ENCODE measurements at regions not wholly inside any gene's neighbourhood (a gene's known extent, or its start where the extent isn't known, plus 50 kb on each side); places are given as distances from the start of the nearest gene placed in this dataset.

DNA sequence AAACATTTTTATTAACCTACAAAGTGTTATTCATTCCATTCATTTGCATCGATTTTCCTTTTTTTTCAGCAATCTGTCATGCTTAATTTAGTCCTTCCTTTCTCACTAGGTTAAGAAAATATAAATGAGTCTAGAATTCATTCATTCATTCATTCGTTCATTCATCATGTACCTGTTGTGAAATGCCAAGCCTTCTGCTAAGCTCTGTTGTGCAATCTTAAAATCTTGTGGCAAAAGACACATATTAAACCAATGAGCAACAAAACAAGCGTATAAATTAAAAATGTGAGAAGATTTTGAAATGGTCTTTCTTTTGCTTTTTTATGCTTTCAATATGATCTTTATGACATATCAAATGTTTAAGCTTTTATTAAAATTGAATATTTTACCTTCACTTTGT lies 88.6 kb upstream of the MAD2L1 start:
- Histone ChIP-seq H3K9me3 (ENCODE audit: insufficient read depth, low read length) (no peaks in the 10 kb centered on the region), H3K4me3 (ENCODE audit: insufficient read length, low read depth) (no peak overlapping the region), H3K9ac (ENCODE audit: insufficient read length, low read depth) (no peak overlapping the region), H3K4me1 (ENCODE audit: insufficient read depth, insufficient read length) (no peaks in the 10 kb centered on the region), H3K36me3 (ENCODE audit: insufficient read depth, insufficient read length, low read length) (no peaks in the 10 kb centered on the region), H3K27me3 (ENCODE audit: insufficient read depth, insufficient read length) (no peaks in the 10 kb centered on the region)
- no peak for DNase-seq (ENCODE audit: low read depth, low spot score)
- TF ChIP-seq YY1 (IDR thresholded peaks at IDR 0.05; ENCODE audit: insufficient read depth, insufficient read length): no peak
- TF ChIP-seq ZNF274 (IDR thresholded peaks at IDR 0.05; ENCODE audit: low read depth, low read length): no peak
- no peak for TF ChIP-seq SUZ12 (IDR thresholded peaks at IDR 0.05; ENCODE audit: extremely low read depth, insufficient read depth, insufficient read length)

DNA sequence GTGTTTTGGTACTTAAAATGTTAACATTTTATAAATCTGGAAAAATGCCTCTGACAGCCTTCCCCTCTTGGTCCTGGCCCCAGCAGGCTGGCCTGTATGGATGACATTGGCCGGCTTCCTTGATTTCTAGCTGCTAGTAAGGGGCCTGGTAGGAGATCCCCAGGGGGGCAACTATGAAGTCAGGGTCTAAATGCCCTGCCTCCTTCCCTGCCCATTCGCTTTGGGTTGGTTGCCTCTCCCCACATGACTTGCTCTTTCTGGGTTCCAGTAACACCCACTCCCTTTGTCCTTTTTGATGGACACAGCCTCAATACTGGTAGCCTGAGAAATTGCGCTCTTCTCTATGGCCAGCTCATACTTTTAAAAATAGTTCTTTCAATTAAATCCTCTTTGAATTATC lies 78.0 kb upstream of the MAD2L1 start:
- no peak overlapping the region for H3K4me3 ChIP-seq (ENCODE audit: insufficient read length, low read depth)
- no peaks in the 10 kb centered on the region for H3K27me3 ChIP-seq (ENCODE audit: insufficient read depth, insufficient read length)
- DNase-seq (ENCODE audit: low read depth, low spot score): no peak
- H3K9me3 ChIP-seq (ENCODE audit: insufficient read depth, low read length): no peaks in the 10 kb centered on the region; the same call in 1 of the 2 replicates
- H3K4me1 ChIP-seq (ENCODE audit: insufficient read depth, insufficient read length): no peaks in the 10 kb centered on the region
- no peaks in the 10 kb centered on the region for H3K36me3 ChIP-seq (ENCODE audit: insufficient read depth, insufficient read length, low read length)
- H3K9ac ChIP-seq (ENCODE audit: insufficient read length, low read depth): no peak overlapping the region
- TF ChIP-seq ZNF274 (IDR thresholded peaks at IDR 0.05; ENCODE audit: low read depth, low read length): no peak
- no peak for TF ChIP-seq SUZ12 (IDR thresholded peaks at IDR 0.05; ENCODE audit: extremely low read depth, insufficient read depth, insufficient read length)

DNA sequence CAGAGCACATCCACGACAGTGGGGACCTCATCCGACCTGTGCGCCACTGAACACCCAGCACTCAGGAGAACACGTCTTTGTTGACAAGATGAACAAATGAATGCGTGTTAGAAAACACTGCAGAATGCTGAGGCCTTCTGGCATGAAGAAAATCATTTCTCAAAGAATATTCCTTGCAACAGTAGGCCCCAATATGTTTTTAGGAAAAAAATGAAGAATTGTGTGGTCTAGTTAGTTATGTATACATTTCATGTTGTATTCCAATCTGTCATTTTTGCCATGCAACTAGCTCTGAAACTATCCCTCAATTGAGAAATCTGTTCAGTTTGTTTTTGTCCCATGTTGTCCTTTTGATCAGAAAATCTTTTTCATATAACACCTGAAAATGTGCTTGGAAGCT lies 77.4 kb upstream of the MAD2L1 start:
- no peaks in the 10 kb centered on the region for H3K27me3 ChIP-seq (ENCODE audit: insufficient read depth, insufficient read length)
- DNase-seq (ENCODE audit: low read depth, low spot score): no peak
- H3K9ac ChIP-seq (ENCODE audit: insufficient read length, low read depth): no peak overlapping the region
- peaks cover 3% of the 10 kb centered on the region; the same call in 1 of the 2 replicates for H3K9me3 ChIP-seq (ENCODE audit: insufficient read depth, low read length)
- no peaks in the 10 kb centered on the region for H3K36me3 ChIP-seq (ENCODE audit: insufficient read depth, insufficient read length, low read length)
- no peaks in the 10 kb centered on the region for H3K4me1 ChIP-seq (ENCODE audit: insufficient read depth, insufficient read length)
- TF ChIP-seq SUZ12 (IDR thresholded peaks at IDR 0.05; ENCODE audit: extremely low read depth, insufficient read depth, insufficient read length) (no peak), ZNF274 (IDR thresholded peaks at IDR 0.05; ENCODE audit: low read depth, low read length) (no peak), YY1 (IDR thresholded peaks at IDR 0.05; ENCODE audit: insufficient read depth, insufficient read length) (no peak)
- H3K4me3 ChIP-seq (ENCODE audit: insufficient read length, low read depth): no peak overlapping the region

DNA sequence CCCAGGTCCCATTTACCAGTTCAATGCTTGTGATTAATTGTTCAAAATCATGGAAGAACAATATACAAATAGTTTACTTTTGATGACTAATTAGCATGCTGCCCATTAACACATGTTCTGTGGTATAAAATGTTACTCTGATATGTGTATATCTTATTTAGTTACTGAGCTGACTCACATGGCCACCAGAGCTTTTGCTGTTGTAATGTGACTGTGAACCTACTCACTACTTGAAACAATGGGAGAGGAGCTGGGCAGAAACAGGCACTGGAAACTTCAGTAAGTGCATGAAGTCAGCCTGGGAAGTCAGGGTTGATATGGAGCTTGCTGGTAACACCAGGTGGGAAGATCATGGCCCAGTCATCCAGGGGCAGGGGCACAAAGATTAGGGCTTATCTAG lies 72.7 kb upstream of the MAD2L1 start:
- H3K9me3 ChIP-seq (ENCODE audit: insufficient read depth, low read length): peaks cover 12% of the 10 kb centered on the region; the same call in 1 of the 2 replicates
- H3K4me3 ChIP-seq (ENCODE audit: insufficient read length, low read depth): no peak overlapping the region
- no peak overlapping the region for H3K9ac ChIP-seq (ENCODE audit: insufficient read length, low read depth)
- H3K4me1 ChIP-seq (ENCODE audit: insufficient read depth, insufficient read length): no peaks in the 10 kb centered on the region
- TF ChIP-seq ZNF274 (IDR thresholded peaks at IDR 0.05; ENCODE audit: low read depth, low read length) (no peak), SUZ12 (IDR thresholded peaks at IDR 0.05; ENCODE audit: extremely low read depth, insufficient read depth, insufficient read length) (no peak), YY1 (IDR thresholded peaks at IDR 0.05; ENCODE audit: insufficient read depth, insufficient read length) (no peak)
- no peaks in the 10 kb centered on the region for H3K27me3 ChIP-seq (ENCODE audit: insufficient read depth, insufficient read length)
- DNase-seq (ENCODE audit: low read depth, low spot score): no peak
- no peaks in the 10 kb centered on the region for H3K36me3 ChIP-seq (ENCODE audit: insufficient read depth, insufficient read length, low read length)

DNA sequence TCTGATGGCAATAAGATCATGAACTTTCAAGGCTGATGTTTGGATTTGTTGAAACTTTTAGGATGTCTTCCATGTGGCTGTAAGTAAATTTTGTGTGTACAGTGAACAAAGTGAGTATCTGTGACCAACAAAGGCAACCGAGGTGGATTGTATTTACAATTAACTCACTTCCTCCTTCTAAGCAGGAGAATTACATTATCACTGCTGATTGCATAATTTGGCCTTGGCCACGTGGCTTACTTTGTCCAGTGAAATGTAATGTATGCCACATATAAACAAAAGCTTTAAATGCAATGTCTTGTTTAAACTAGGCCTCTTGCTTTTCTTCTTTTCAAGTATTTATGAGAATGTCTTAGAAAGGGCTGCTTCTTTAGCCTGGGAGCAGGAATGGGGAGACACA lies 66.3 kb upstream of the MAD2L1 start:
- Histone ChIP-seq H3K27me3 (ENCODE audit: insufficient read depth, insufficient read length) (no peaks in the 10 kb centered on the region), H3K36me3 (ENCODE audit: insufficient read depth, insufficient read length, low read length) (no peaks in the 10 kb centered on the region)
- TF ChIP-seq YY1 (IDR thresholded peaks at IDR 0.05; ENCODE audit: insufficient read depth, insufficient read length) (no peak), SUZ12 (IDR thresholded peaks at IDR 0.05; ENCODE audit: extremely low read depth, insufficient read depth, insufficient read length) (no peak), ZNF274 (IDR thresholded peaks at IDR 0.05; ENCODE audit: low read depth, low read length) (no peak)

DNA sequence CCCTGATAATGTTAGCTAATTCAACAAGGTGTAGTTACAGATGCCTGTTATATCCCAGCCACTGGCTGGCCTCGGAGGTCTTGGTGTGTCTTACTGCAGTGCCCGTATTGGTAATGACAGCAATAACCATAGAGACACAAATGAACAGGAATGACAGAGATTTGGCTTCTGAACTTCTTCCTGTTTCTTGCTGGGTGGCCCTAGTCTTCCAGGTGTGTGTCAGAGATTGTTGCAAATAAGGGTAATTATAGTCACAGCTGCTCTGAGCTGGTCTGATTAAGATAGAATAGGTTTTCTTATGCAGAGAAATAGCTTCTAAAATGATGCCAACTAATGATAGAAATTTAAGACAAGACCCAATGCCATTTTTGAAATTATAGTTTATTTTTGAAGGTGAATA lies 64.1 kb upstream of the MAD2L1 start:
- TF ChIP-seq YY1 (IDR thresholded peaks at IDR 0.05; ENCODE audit: insufficient read depth, insufficient read length) (no peak), ZNF274 (IDR thresholded peaks at IDR 0.05; ENCODE audit: low read depth, low read length) (no peak), SUZ12 (IDR thresholded peaks at IDR 0.05; ENCODE audit: extremely low read depth, insufficient read depth, insufficient read length) (no peak)
- no peak for DNase-seq (ENCODE audit: low read depth, low spot score)
- Histone ChIP-seq H3K4me3 (ENCODE audit: insufficient read length, low read depth) (no peak overlapping the region), H3K9me3 (ENCODE audit: insufficient read depth, low read length) (no peaks in the 10 kb centered on the region), H3K27me3 (ENCODE audit: insufficient read depth, insufficient read length) (no peaks in the 10 kb centered on the region), H3K4me1 (ENCODE audit: insufficient read depth, insufficient read length) (no peaks in the 10 kb centered on the region), H3K36me3 (ENCODE audit: insufficient read depth, insufficient read length, low read length) (no peaks in the 10 kb centered on the region), H3K9ac (ENCODE audit: insufficient read length, low read depth) (no peak overlapping the region)

More for the DNA sequence above, 66.3 kb upstream of the MAD2L1 start:
- H3K9ac ChIP-seq (ENCODE audit: insufficient read length, low read depth): no peak overlapping the region
- H3K4me3 ChIP-seq (ENCODE audit: insufficient read length, low read depth): no peak overlapping the region
- peaks cover 5% of the 10 kb centered on the region; the same call in 1 of the 2 replicates for H3K9me3 ChIP-seq (ENCODE audit: insufficient read depth, low read length)
- H3K4me1 ChIP-seq (ENCODE audit: insufficient read depth, insufficient read length): no peaks in the 10 kb centered on the region
- no peak for DNase-seq (ENCODE audit: low read depth, low spot score)
